ENCODE measurements at regions not wholly inside any gene's neighbourhood (a gene's known extent, or its start where the extent isn't known, plus 50 kb on each side); places are given as distances from the start of the nearest gene placed in this dataset.

DNA sequence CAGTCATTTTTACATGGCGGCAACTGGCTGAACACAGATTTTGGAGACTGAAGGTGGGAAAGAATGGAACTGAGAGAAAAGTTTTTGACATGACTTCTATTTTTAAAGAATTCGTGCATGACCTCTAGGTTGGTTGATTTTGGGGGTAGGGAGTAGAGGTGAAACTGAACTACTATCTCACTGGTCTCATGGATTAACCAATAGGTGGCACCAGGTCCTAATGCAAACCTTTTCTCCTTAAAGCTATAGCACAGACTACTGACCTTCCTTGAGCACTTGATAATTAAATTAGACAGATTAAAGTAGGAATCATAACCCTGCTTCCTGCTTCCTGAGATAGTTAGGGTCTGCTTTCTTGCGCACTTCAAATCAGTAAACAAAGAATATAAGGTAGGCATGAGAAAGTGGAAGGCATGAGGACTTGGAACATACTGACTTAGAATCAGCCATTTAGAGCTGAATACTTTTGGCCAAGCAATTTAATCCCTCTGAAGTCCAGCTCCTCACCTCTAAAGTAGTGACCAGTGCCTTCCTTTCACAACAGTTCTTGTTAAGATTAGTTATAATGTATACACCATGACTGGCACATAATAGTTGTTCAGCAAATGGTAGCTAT is 206.0 kb downstream of the CENPF start:
- Histone ChIP-seq H3K27ac (ENCODE audit: low read depth, low read length) (no peak overlapping the region), H4K5ac (ENCODE audit: insufficient read length, low read depth, low read length) (no peak overlapping the region), H2AK5ac (ENCODE audit: low read depth, low read length) (no peak overlapping the region), H3K4me1 (replicated peaks in 1 of 4; ENCODE audit: control insufficient read depth in 3 of 4, insufficient read depth in 4 of 4, low read length in 3 of 4) (no peaks in the 10 kb centered on the region), H3K36me3 (ENCODE audit: control insufficient read depth in 2 of 4, insufficient read depth in 4 of 4, low read length in 3 of 4) (no peaks in the 10 kb centered on the region), H4K8ac (ENCODE audit: extremely low read depth, insufficient read depth, low read length) (no peak overlapping the region), H2BK12ac (ENCODE audit: low read depth, low read length) (no peak overlapping the region), H3K9me3 (ENCODE audit: insufficient read depth in 2 of 2, low read depth in 1 of 2, low read length in 1 of 2) (0 out of 4 replicates have a peak, but pooled peaks cover 0 to 2% of the 10 kb centered on the region in 2 experiments), H2AFZ (ENCODE audit: low read length) (no peak overlapping the region), H2BK15ac (ENCODE audit: low read length) (no peak overlapping the region), H2BK120ac (replicated peaks; ENCODE audit: low read depth, low read length) (no peak overlapping the region), H3K4ac (replicated peaks; ENCODE audit: insufficient read length, low read depth, low read length) (no peak overlapping the region), H2BK20ac (ENCODE audit: low read length) (no peak overlapping the region), H3K4me3 (ENCODE audit: extremely low read depth in 1 of 4, insufficient read depth in 2 of 4, low read depth in 3 of 4, low read length in 4 of 4) (no peak overlapping the region), H3K79me1 (ENCODE audit: low read depth, low read length) (no peaks in the 10 kb centered on the region), H3K23me2 (ENCODE audit: low read depth, low read length) (no peaks in the 10 kb centered on the region), H3K9ac (replicated peaks in 1 of 4; ENCODE audit: extremely low read depth in 1 of 4, low read depth in 3 of 4, low read length in 3 of 4) (no peak overlapping the region), H3K4me2 (ENCODE audit: insufficient read depth in 1 of 2, low read depth in 2 of 2, low read length in 2 of 2) (no peak overlapping the region), H3K27me3 (replicated peaks in 1 of 4; ENCODE audit: control insufficient read depth in 3 of 4, extremely low read depth in 1 of 4, insufficient read depth in 3 of 4, low read length in 3 of 4) (no peaks in the 10 kb centered on the region), H3K23ac (ENCODE audit: insufficient read length) (no peak overlapping the region), H4K91ac (replicated peaks; ENCODE audit: insufficient read length, low read length) (no peak overlapping the region), H2BK5ac (ENCODE audit: low read depth, low read length) (no peak overlapping the region), H3K14ac (ENCODE audit: insufficient read length) (no peak overlapping the region), H4K20me1 (replicated peaks in 1 of 2; ENCODE audit: control insufficient read depth in 1 of 2, insufficient read depth in 2 of 2, low read length in 2 of 2) (no peaks in the 10 kb centered on the region), H3K18ac (ENCODE audit: extremely low read depth, low read length) (no peak overlapping the region), H3K79me2 (ENCODE audit: control insufficient read depth in 1 of 2, insufficient read depth in 2 of 2, low read length in 2 of 2) (no peaks in the 10 kb centered on the region), H3K56ac (replicated peaks; ENCODE audit: insufficient read length, low read depth, low read length) (no peak overlapping the region)
- WGBS, 2 experiments (ENCODE audit: extremely low coverage in 1 of 2, insufficient coverage in 1 of 2, insufficient read length in 1 of 2, insufficient replicate concordance in 2 of 2, low coverage in 1 of 2, low lambda C conversion rate in 2 of 2, missing lambda C conversion rate in 1 of 2) = 74% methylated on average over 3 of the region's 3 CpGs; no CpG with 5 or more reads in 1 of the 2 experiments
- CTCF ChIA-PET (ENCODE audit: partially characterized antibody) = interaction anchor here (0.6 to 2.5 kb wide), 22 partner anchors 9 to 799 kb away, joined by 3 to 12 read pairs (median 4); no protein-coding TSS in a partner anchor
- DNase-seq (ENCODE audit: low read depth in 1 of 2, low spot score in 2 of 2) (no peak), FAIRE-seq (peak; percentile 77)
- POLR2A ChIA-PET (ENCODE audit: partially characterized antibody) = no interaction called here
- peak; percentile 86 to 88 for TF ChIP-seq RAD21 (IDR thresholded peaks at IDR 0.05 in 1 of 2, conservative IDR thresholded peaks at IDR 0.05 in 1 of 2; ENCODE audit: low read depth in 2 of 2, low read length in 2 of 2)
- TF ChIP-seq ATF2 (IDR thresholded peaks at IDR 0.05; ENCODE audit: low read length) = no peak
- TF ChIP-seq TEAD4 (IDR thresholded peaks at IDR 0.05; ENCODE audit: low read depth, low read length) = no peak
- no peak for TF ChIP-seq CTBP2 (IDR thresholded peaks at IDR 0.05; ENCODE audit: borderline replicate concordance, insufficient read depth, insufficient read length, low read length)
- TF ChIP-seq CTCF (IDR thresholded peaks at IDR 0.05; ENCODE audit: control extremely low read depth in 1 of 3, insufficient read depth in 1 of 3, low read depth in 1 of 3, low read length in 3 of 3) = peak in 2 of 3 experiments; percentile 60 to 62; a peak in 2 of 4 replicates
- no peak for TF ChIP-seq SIRT6 (IDR thresholded peaks at IDR 0.05; ENCODE audit: low read length)
- TF ChIP-seq EZH2 (IDR thresholded peaks at IDR 0.05; ENCODE audit: low read depth, low read length, severe bottlenecking) = no peak
